ENCODE measurements at regions not wholly inside any gene's neighbourhood (a gene's known extent, or its start where the extent isn't known, plus 50 kb on each side); places are given as distances from the start of the nearest gene placed in this dataset.

DNA sequence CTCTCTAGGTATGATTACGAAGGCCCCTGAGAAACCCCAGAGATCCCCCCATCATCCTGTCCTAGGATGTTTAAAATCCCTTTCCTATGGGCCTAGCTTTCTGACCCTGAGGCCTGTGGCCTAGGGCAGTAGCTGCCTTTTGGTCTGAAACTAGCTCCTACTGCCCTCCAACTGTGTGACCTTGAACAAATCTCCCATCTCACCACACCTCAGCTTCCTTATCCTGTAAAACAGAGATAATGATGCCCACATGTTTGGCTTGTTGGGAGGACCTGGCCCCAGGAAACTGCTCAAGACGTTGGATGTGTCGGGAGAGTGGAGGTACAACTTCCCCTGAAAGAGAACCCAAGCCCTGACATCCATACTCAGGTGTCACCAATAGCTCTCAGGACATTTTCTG lies 213.2 kb downstream of the SMAD2 start:
- no peak for TF ChIP-seq MXI1 (IDR thresholded peaks at IDR 0.05; ENCODE audit: low read depth, low read length)
- no peak for TF ChIP-seq JUND (IDR thresholded peaks at IDR 0.05)
- TF ChIP-seq, protein P1, sequence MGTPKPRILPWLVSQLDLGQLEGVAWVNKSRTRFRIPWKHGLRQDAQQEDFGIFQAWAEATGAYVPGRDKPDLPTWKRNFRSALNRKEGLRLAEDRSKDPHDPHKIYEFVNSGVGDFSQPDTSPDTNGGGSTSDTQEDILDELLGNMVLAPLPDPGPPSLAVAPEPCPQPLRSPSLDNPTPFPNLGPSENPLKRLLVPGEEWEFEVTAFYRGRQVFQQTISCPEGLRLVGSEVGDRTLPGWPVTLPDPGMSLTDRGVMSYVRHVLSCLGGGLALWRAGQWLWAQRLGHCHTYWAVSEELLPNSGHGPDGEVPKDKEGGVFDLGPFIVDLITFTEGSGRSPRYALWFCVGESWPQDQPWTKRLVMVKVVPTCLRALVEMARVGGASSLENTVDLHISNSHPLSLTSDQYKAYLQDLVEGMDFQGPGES (IDR thresholded peaks at IDR 0.05; ENCODE audit: low read depth, low read length): no peak
- TF ChIP-seq, protein P2, sequence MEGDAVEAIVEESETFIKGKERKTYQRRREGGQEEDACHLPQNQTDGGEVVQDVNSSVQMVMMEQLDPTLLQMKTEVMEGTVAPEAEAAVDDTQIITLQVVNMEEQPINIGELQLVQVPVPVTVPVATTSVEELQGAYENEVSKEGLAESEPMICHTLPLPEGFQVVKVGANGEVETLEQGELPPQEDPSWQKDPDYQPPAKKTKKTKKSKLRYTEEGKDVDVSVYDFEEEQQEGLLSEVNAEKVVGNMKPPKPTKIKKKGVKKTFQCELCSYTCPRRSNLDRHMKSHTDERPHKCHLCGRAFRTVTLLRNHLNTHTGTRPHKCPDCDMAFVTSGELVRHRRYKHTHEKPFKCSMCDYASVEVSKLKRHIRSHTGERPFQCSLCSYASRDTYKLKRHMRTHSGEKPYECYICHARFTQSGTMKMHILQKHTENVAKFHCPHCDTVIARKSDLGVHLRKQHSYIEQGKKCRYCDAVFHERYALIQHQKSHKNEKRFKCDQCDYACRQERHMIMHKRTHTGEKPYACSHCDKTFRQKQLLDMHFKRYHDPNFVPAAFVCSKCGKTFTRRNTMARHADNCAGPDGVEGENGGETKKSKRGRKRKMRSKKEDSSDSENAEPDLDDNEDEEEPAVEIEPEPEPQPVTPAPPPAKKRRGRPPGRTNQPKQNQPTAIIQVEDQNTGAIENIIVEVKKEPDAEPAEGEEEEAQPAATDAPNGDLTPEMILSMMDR (IDR thresholded peaks at IDR 0.05): no peak
- TF ChIP-seq EZH2phosphoT487 (IDR thresholded peaks at IDR 0.05; ENCODE audit: borderline replicate concordance, low read depth): no peak

Measured in SK-N-SH (cell line).